GM12878 (cell line): ENCODE measurements at regions not wholly inside any gene's neighbourhood (a gene's known extent, or its start where the extent isn't known, plus 50 kb on each side); places are given as distances from the start of the nearest gene placed in this dataset.

Source experiments
- ATAC-seq: fragments of 200-7000 bp; cut with Tn5 transposase; 3 replicates; pipeline ENCODE4 v1.9.1; 2020; ENCODE audit warnings: mild to moderate bottlenecking, moderate library complexity
- BruUV-seq: library from RNA; stranded (reverse); fragments of 400-500 nt; replicated peaks from 2 replicates; lab custom pipeline; 2021; lab: Mats Ljungman, UMichigan
- CTCF ChIA-PET: fragments of 300-600 bp; sonication (Branson Sonifier 250); formaldehyde crosslinking; extraction: SDS; loops from one replicate; lab custom pipeline; 2021; ENCODE audit warnings: inconsistent platforms; lab: Yijun Ruan, JAX
- POLR2A ChIA-PET: fragments of 350-600 bp; formaldehyde crosslinking; extraction: SDS; loops from one replicate; lab custom pipeline; 2021; ENCODE audit warnings: inconsistent platforms; lab: Charles Lee
- RAD21 ChIA-PET: fragments of 300-600 bp; sonication (Branson Sonifier 250); formaldehyde crosslinking; loops from one replicate; lab custom pipeline; 2023; ENCODE audit warnings: antibody characterized with exemption; ENCODE audit not compliant: unreplicated experiment; lab: Charles Lee
- SMC1A ChIA-PET: fragments of 300-600 bp; sonication (Branson Sonifier 250); formaldehyde crosslinking; loops from one replicate; lab custom pipeline; 2023; ENCODE audit not compliant: unreplicated experiment, uncharacterized antibody; lab: Charles Lee
- DNase-seq: peaks from one replicate; pipeline ENCODE4 v3.0.0-alpha.2; 2011; ENCODE audit warnings: low read depth, low spot score
- FAIRE-seq: peaks from 3 replicates; lab custom pipeline; 2011; peaks lifted over from hg19 to GRCh38; lab: Jason Lieb, UNC
- H2AFZ ChIP-seq: 2 replicates; pipeline ENCODE4 v1.6.0; 2011; ENCODE audit warnings: low read depth, low read length, control low read depth; ENCODE audit not compliant: control insufficient read depth
- H3K27ac ChIP-seq: 2 replicates; pipeline ENCODE4 v1.5.1; 2011; ENCODE audit warnings: control low read depth; ENCODE audit not compliant: control insufficient read depth, insufficient read depth
- H3K27me3 ChIP-seq, 2 experiments: replicated peaks in 1 of 2; 2 replicates each; pipeline versions ENCODE4 v1.6.0 to v1.6.1; 2011; ENCODE audit warnings: low read length in 1 of 2; ENCODE audit not compliant: control insufficient read depth in 2 of 2, insufficient read depth in 2 of 2
- H3K36me3 ChIP-seq, 2 experiments: 2 replicates each; pipeline ENCODE4 v1.5.1; 2011; ENCODE audit warnings: low read length in 1 of 2; ENCODE audit not compliant: control insufficient read depth in 2 of 2, insufficient read depth in 2 of 2
- H3K4me1 ChIP-seq: 2 replicates; pipeline ENCODE4 v1.6.1; 2011; ENCODE audit warnings: mild to moderate bottlenecking, low read length, moderate library complexity, mixed read lengths; ENCODE audit not compliant: control insufficient read depth, insufficient read depth
- H3K4me2 ChIP-seq: 2 replicates; pipeline ENCODE4 v1.6.0; 2011; ENCODE audit warnings: control low read depth; ENCODE audit not compliant: control insufficient read depth, insufficient read depth
- H3K4me3 ChIP-seq: fragments of 200-600 bp; sonication (generic); 2 replicates; pipeline ENCODE4 v1.5.1; 2016
- H3K79me2 ChIP-seq: 2 replicates; pipeline ENCODE4 v1.6.0; 2011; ENCODE audit warnings: low read length; ENCODE audit not compliant: control insufficient read depth, insufficient read depth
- H3K9ac ChIP-seq: 2 replicates; pipeline ENCODE4 v1.8.0; 2011; ENCODE audit warnings: low read length, control low read depth, mixed read lengths; ENCODE audit not compliant: control insufficient read depth, insufficient read depth
- H3K9me3 ChIP-seq: replicated peaks from 3 replicates; pipeline ENCODE4 v1.5.1; 2011; ENCODE audit warnings: mild to moderate bottlenecking, low read length; ENCODE audit not compliant: control insufficient read depth, insufficient read depth
- H4K20me1 ChIP-seq: 2 replicates; pipeline ENCODE4 v1.6.0; 2011; ENCODE audit not compliant: control insufficient read depth, insufficient read depth
- BCL11A ChIP-seq: IDR thresholded peaks from 2 replicates; pipeline ENCODE4 v1.6.1; 2011; ENCODE audit warnings: low read depth, low read length
- E2F4 ChIP-seq: IDR thresholded peaks from 2 replicates; pipeline ENCODE4 v1.6.1; 2012; ENCODE audit warnings: low read depth, low read length, improper control_type of control experiment
- ETV6 ChIP-seq, 2 experiments: fragments of 450-650 bp in 1 of 2; IDR thresholded peaks in 1 of 2; conservative IDR thresholded peaks in 1 of 2; 2 replicates each; pipeline ENCODE4 v1.6.1; 2014; ENCODE audit warnings: antibody characterized with exemption in 1 of 2, borderline replicate concordance in 1 of 2, low read depth in 1 of 2, mild to moderate bottlenecking in 1 of 2, moderate library complexity in 1 of 2
- JUND ChIP-seq: IDR thresholded peaks from 2 replicates; pipeline ENCODE4 v1.6.1; 2012; ENCODE audit warnings: low read depth, mild to moderate bottlenecking, low read length, improper control_type of control experiment, moderate library complexity
- NFYB ChIP-seq: IDR thresholded peaks from 2 replicates; pipeline ENCODE4 v1.6.1; 2011; ENCODE audit warnings: low read depth, mild to moderate bottlenecking, low read length, improper control_type of control experiment, moderate library complexity; ENCODE audit not compliant: insufficient read depth
- RUNX3 ChIP-seq: IDR thresholded peaks from 2 replicates; pipeline ENCODE4 v1.6.1; 2012; ENCODE audit warnings: low read length, inconsistent platforms
- TARDBP ChIP-seq: IDR thresholded peaks from 2 replicates; pipeline ENCODE4 v1.6.1; 2016; ENCODE audit warnings: borderline replicate concordance
- WGBS: methylation state at CpG from one replicate; pipeline ENCODE4 v1.1.6; 2016; ENCODE audit warnings: low lambda C conversion rate; ENCODE audit not compliant: insufficient replicate concordance, insufficient coverage; ENCODE audit errors: missing lambda C conversion rate; 5-methylcytosine and 5-hydroxymethylcytosine counted together
- in situ Hi-C: fragments of 300-500 bp; cut with MboI; formaldehyde crosslinking; loops from 9 replicates; pipeline ENCODE4 v1.14.3; 2018; ENCODE audit warnings: mixed read lengths
- intact Hi-C: fragments of 100-400 bp; cut with micrococcal nuclease; formaldehyde crosslinking; loops from one replicate; pipeline ENCODE4 v1.14.2; 2022; ENCODE audit not compliant: unreplicated experiment
- TF ChIP-seq, protein P1 (sequence below): IDR thresholded peaks from 2 replicates; pipeline ENCODE4 v1.6.1; 2011; ENCODE audit warnings: borderline replicate concordance, low read depth, mild to moderate bottlenecking, moderate library complexity, mixed read lengths, low read length; ENCODE audit not compliant: insufficient read depth; ENCODE audit errors: extremely low read length

DNA sequence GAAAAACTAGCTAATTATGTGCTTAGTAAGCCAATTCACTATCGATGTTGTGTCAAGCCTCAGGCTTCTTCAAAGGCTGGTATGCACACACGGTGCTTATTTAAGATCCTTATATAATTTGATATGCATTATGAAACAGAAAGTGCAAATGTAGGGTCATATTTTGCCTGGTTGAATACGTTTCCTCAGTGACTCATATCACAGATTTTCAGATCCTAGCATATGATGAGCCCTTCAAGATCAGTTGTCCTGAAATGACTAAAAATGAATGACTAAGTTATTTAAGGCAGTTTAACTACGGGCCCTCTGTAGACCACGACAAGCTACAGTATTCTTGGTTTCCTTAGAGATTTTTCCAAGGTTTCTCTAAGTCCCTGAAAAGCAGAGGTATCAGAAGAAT is 778.3 kb downstream of the PRELID2 start (continued):
- no peak for TF ChIP-seq E2F4
- peak; percentile 65; the same call in 1 of the 2 replicates for TF ChIP-seq JUND
- TF ChIP-seq ETV6 (conservative IDR thresholded peaks at IDR 0.05 in 1 of 2, IDR thresholded peaks at IDR 0.05 in 1 of 2; ENCODE audit: borderline replicate concordance in 1 of 2, low read depth in 1 of 2), result peak in 1 of 2 experiments; percentile 72; a peak in 2 of 4 replicates
- peak; percentile 81 for TF ChIP-seq RUNX3
- TF ChIP-seq, protein P1, sequence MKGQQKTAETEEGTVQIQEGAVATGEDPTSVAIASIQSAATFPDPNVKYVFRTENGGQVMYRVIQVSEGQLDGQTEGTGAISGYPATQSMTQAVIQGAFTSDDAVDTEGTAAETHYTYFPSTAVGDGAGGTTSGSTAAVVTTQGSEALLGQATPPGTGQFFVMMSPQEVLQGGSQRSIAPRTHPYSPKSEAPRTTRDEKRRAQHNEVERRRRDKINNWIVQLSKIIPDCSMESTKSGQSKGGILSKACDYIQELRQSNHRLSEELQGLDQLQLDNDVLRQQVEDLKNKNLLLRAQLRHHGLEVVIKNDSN, result no peak
- no peak for TF ChIP-seq TARDBP
- peak; percentile 79; the same call in 1 of the 2 replicates for TF ChIP-seq BCL11A

GRCh38 chr5:145050181-145050580 is 785.0 kb downstream of the PRELID2 start:
- no peak overlapping the region for H3K27ac ChIP-seq
- no TSS peak for BruUV-seq
- H3K9me3 ChIP-seq, result no peaks in the 10 kb centered on the region
- intact Hi-C loops (no loop called here), in situ Hi-C loops (no loop called here)
- 0% methylated on average over 1 of the region's 1 CpG for WGBS
- FAIRE-seq, result no peak
- H3K9ac ChIP-seq, result no peak overlapping the region
- no peaks in the 10 kb centered on the region for H3K27me3 ChIP-seq
- H3K4me1 ChIP-seq, result no peaks in the 10 kb centered on the region
- no peak for ATAC-seq
- ChIA-PET SMC1A (no interaction called here), CTCF (no interaction called here), RAD21 (no interaction called here), POLR2A (no interaction called here)
- no peaks in the 10 kb centered on the region for H3K36me3 ChIP-seq
- no peak overlapping the region for H2AFZ ChIP-seq
- no peak overlapping the region for H3K4me2 ChIP-seq
- H3K4me3 ChIP-seq, result no peak overlapping the region
- H3K79me2 ChIP-seq, result no peaks in the 10 kb centered on the region
- H4K20me1 ChIP-seq, result no peaks in the 10 kb centered on the region
- no peak for DNase-seq
- no peak for TF ChIP-seq NFYB
